OCI-LY7 (cell line): ENCODE measurements at regions not wholly inside any gene's neighbourhood (a gene's known extent, or its start where the extent isn't known, plus 50 kb on each side); places are given as distances from the start of the nearest gene placed in this dataset.

Experiments
- EZH2phosphoT487 ChIP-seq: fragments of 200-600 bp; sonication (generic); IDR thresholded peaks from 2 replicates; pipeline ENCODE4 v1.6.1; 2018; ENCODE audit warnings: low read depth, borderline replicate concordance, mild to moderate bottlenecking, mixed run types, antibody characterized with exemption, low read length, moderate library complexity, mixed read lengths
- TF ChIP-seq, protein P1 (sequence below): fragments of 200-600 bp; sonication (generic); conservative IDR thresholded peaks from 2 replicates; pipeline ENCODE4 v1.5.1; 2014; ENCODE audit warnings: mild to moderate bottlenecking, antibody characterized with exemption, low read length, moderate library complexity, mixed read lengths

DNA sequence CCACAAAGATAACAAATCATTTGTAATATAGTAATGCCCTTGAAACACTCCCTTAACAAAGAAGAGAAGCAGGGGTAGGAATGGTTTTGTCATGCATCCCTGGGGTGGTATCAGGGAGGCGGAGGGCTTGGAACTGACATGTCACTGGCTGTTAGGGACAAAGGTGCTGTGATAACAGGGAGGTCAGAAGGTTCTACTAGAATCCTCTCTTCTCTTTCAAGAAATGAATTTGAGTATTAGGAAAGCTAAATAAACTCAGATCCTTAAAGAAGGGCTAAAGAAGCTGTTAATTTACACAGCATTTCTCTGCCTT is 65.4 kb upstream of the ADAMTS18 start:
- TF ChIP-seq, protein P1, sequence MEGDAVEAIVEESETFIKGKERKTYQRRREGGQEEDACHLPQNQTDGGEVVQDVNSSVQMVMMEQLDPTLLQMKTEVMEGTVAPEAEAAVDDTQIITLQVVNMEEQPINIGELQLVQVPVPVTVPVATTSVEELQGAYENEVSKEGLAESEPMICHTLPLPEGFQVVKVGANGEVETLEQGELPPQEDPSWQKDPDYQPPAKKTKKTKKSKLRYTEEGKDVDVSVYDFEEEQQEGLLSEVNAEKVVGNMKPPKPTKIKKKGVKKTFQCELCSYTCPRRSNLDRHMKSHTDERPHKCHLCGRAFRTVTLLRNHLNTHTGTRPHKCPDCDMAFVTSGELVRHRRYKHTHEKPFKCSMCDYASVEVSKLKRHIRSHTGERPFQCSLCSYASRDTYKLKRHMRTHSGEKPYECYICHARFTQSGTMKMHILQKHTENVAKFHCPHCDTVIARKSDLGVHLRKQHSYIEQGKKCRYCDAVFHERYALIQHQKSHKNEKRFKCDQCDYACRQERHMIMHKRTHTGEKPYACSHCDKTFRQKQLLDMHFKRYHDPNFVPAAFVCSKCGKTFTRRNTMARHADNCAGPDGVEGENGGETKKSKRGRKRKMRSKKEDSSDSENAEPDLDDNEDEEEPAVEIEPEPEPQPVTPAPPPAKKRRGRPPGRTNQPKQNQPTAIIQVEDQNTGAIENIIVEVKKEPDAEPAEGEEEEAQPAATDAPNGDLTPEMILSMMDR = no peak
- TF ChIP-seq EZH2phosphoT487 = no peak
